ENCODE measurements at regions not wholly inside any gene's neighbourhood (a gene's known extent, or its start where the extent isn't known, plus 50 kb on each side); places are given as distances from the start of the nearest gene placed in this dataset.

- DNase-seq: no peak
Observed at GRCh38 chr6:15872241-15873103, 209.6 kb upstream of the DTNBP1 start.

GRCh38 chr6:15871276-15871675, 208.4 kb upstream of the DTNBP1 start:
- DNase-seq: no peak

GRCh38 chr6:15870333-15871043, 207.7 kb upstream of the DTNBP1 start:
- no peak for DNase-seq

- no peak for DNase-seq
Observed at GRCh38 chr6:15864708-15865062, 201.9 kb upstream of the DTNBP1 start.

GRCh38 chr6:15864038-15864707, 201.3 kb upstream of the DTNBP1 start:
- no peak for DNase-seq

GRCh38 chr6:15862810-15863209, 200.0 kb upstream of the DTNBP1 start:
- DNase-seq: no peak

GRCh38 chr6:15861486-15861885, 198.7 kb upstream of the DTNBP1 start:
- no peak for DNase-seq

GRCh38 chr6:15854826-15855710, 192.2 kb upstream of the DTNBP1 start:
- DNase-seq: no peak

GRCh38 chr6:15854378-15854777, 191.6 kb upstream of the DTNBP1 start:
- no peak for DNase-seq

GRCh38 chr6:15853259-15853658, 190.4 kb upstream of the DTNBP1 start:
- DNase-seq: no peak

- DNase-seq: no peak
Observed at GRCh38 chr6:15852289-15852688, 189.5 kb upstream of the DTNBP1 start.

GRCh38 chr6:15849395-15849794, 186.6 kb upstream of the DTNBP1 start:
- no peak for DNase-seq

GRCh38 chr6:15845492-15845891, 182.7 kb upstream of the DTNBP1 start:
- DNase-seq: no peak

- no peak for DNase-seq
Observed at GRCh38 chr6:15843764-15844163, 180.9 kb upstream of the DTNBP1 start.

- no peak for DNase-seq
Observed at GRCh38 chr6:15843226-15843625, 180.4 kb upstream of the DTNBP1 start.

- no peak for DNase-seq
Observed at GRCh38 chr6:15842727-15843117, 179.9 kb upstream of the DTNBP1 start.

GRCh38 chr6:15841937-15842726, 179.3 kb upstream of the DTNBP1 start:
- DNase-seq: no peak

- DNase-seq: no peak
Observed at GRCh38 chr6:15839969-15840541, 177.2 kb upstream of the DTNBP1 start.

- DNase-seq: no peak
Observed at GRCh38 chr6:15837205-15837604, 174.4 kb upstream of the DTNBP1 start.

GRCh38 chr6:15832841-15833240, 170.0 kb upstream of the DTNBP1 start:
- DNase-seq: no peak

GRCh38 chr6:15829156-15829555, 166.3 kb upstream of the DTNBP1 start:
- no peak for DNase-seq
